ENCODE measurements at regions not wholly inside any gene's neighbourhood (a gene's known extent, or its start where the extent isn't known, plus 50 kb on each side); places are given as distances from the start of the nearest gene placed in this dataset.
"Not testable (repeated sequence)": the region's sequence is repeated elsewhere in the genome, so short reads cannot be mapped to it uniquely, and the experiment has no call there.

- no peak for DNase-seq (ENCODE audit: low spot score)
Observed at GRCh38 chr1:189563784-189564183, 913.9 kb downstream of the BRINP3 start.

- no peak for DNase-seq (ENCODE audit: low spot score)
Observed at GRCh38 chr1:189567890-189568289, 909.8 kb downstream of the BRINP3 start.

GRCh38 chr1:189596197-189596596 lies 881.5 kb downstream of the BRINP3 start:
- no peak for DNase-seq (ENCODE audit: low spot score)

GRCh38 chr1:189597083-189597482 lies 880.6 kb downstream of the BRINP3 start:
- DNase-seq (ENCODE audit: low spot score): no peak

GRCh38 chr1:189605226-189605625 lies 872.4 kb downstream of the BRINP3 start:
- no peak for DNase-seq (ENCODE audit: low spot score)

- DNase-seq (ENCODE audit: low spot score): no peak
Observed at GRCh38 chr1:189606047-189606446, 871.6 kb downstream of the BRINP3 start.

- peak; percentile 3 for DNase-seq (ENCODE audit: low spot score)
Observed at GRCh38 chr1:189606795-189607476, 870.7 kb downstream of the BRINP3 start.

GRCh38 chr1:189607477-189608096 lies 870.1 kb downstream of the BRINP3 start:
- no peak for DNase-seq (ENCODE audit: low spot score)

GRCh38 chr1:189609167-189609566 lies 868.5 kb downstream of the BRINP3 start:
- no peak for DNase-seq (ENCODE audit: low spot score)

GRCh38 chr1:189616893-189617292 lies 860.8 kb downstream of the BRINP3 start:
- DNase-seq (ENCODE audit: low spot score): peak; percentile 3

GRCh38 chr1:189619682-189620332 lies 857.9 kb downstream of the BRINP3 start:
- DNase-seq (ENCODE audit: low spot score): peak; percentile 5

- no peak for DNase-seq (ENCODE audit: low spot score)
Observed at GRCh38 chr1:189620471-189620870, 857.2 kb downstream of the BRINP3 start.

GRCh38 chr1:189623336-189623735 lies 854.3 kb downstream of the BRINP3 start:
- no peak for DNase-seq (ENCODE audit: low spot score)

- no peak for DNase-seq (ENCODE audit: low spot score)
Observed at GRCh38 chr1:189627427-189627826, 850.2 kb downstream of the BRINP3 start.

GRCh38 chr1:189628857-189629256 lies 848.8 kb downstream of the BRINP3 start:
- no peak for DNase-seq (ENCODE audit: low spot score)

- DNase-seq (ENCODE audit: low spot score): no peak
Observed at GRCh38 chr1:189633658-189634057, 844.0 kb downstream of the BRINP3 start.

GRCh38 chr1:189637041-189637440 lies 840.6 kb downstream of the BRINP3 start:
- DNase-seq (ENCODE audit: low spot score): no peak

GRCh38 chr1:189644156-189644555 lies 833.5 kb downstream of the BRINP3 start:
- DNase-seq (ENCODE audit: low spot score): not testable (repeated sequence)

GRCh38 chr1:189644970-189645369 lies 832.7 kb downstream of the BRINP3 start:
- no peak for DNase-seq (ENCODE audit: low spot score)

GRCh38 chr1:189646066-189646465 lies 831.6 kb downstream of the BRINP3 start:
- no peak for DNase-seq (ENCODE audit: low spot score)

GRCh38 chr1:189654906-189655305 lies 822.8 kb downstream of the BRINP3 start:
- no peak for DNase-seq (ENCODE audit: low spot score)

GRCh38 chr1:189656628-189657530 lies 820.8 kb downstream of the BRINP3 start:
- DNase-seq (ENCODE audit: low spot score): no peak
